H1 (cell line): ENCODE measurements at regions not wholly inside any gene's neighbourhood (a gene's known extent, or its start where the extent isn't known, plus 50 kb on each side); places are given as distances from the start of the nearest gene placed in this dataset.

Experiments used
- TF ChIP-seq, protein P1 (sequence below): fragments of 300-600 bp; sonication (generic); IDR thresholded peaks from 2 replicates; pipeline ENCODE4 v1.7.1; 2012; ENCODE audit warnings: low read length, moderate library complexity, mild to moderate bottlenecking, inconsistent platforms; ENCODE audit not compliant: insufficient replicate concordance

DNA sequence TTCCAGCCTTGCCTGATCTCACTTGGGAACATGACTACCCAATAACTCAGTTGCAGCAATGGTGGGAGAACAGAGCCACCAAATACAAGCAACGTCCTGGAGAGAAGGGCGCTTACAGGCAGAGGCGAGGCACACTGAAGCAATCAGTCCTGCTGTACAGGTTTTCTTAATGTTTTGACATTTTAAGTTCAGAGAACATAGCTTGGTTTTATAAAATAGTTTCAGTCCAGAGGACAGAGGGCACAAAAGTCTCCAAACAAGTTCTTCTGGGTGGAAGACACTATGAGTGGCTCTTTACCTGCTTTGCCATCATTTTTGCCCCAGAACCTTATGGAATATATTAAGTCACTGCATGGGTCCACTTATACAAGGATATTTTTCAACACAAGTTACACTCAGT, 103.4 kb upstream of the KCNG1 start (continued):
- TF ChIP-seq, protein P1, sequence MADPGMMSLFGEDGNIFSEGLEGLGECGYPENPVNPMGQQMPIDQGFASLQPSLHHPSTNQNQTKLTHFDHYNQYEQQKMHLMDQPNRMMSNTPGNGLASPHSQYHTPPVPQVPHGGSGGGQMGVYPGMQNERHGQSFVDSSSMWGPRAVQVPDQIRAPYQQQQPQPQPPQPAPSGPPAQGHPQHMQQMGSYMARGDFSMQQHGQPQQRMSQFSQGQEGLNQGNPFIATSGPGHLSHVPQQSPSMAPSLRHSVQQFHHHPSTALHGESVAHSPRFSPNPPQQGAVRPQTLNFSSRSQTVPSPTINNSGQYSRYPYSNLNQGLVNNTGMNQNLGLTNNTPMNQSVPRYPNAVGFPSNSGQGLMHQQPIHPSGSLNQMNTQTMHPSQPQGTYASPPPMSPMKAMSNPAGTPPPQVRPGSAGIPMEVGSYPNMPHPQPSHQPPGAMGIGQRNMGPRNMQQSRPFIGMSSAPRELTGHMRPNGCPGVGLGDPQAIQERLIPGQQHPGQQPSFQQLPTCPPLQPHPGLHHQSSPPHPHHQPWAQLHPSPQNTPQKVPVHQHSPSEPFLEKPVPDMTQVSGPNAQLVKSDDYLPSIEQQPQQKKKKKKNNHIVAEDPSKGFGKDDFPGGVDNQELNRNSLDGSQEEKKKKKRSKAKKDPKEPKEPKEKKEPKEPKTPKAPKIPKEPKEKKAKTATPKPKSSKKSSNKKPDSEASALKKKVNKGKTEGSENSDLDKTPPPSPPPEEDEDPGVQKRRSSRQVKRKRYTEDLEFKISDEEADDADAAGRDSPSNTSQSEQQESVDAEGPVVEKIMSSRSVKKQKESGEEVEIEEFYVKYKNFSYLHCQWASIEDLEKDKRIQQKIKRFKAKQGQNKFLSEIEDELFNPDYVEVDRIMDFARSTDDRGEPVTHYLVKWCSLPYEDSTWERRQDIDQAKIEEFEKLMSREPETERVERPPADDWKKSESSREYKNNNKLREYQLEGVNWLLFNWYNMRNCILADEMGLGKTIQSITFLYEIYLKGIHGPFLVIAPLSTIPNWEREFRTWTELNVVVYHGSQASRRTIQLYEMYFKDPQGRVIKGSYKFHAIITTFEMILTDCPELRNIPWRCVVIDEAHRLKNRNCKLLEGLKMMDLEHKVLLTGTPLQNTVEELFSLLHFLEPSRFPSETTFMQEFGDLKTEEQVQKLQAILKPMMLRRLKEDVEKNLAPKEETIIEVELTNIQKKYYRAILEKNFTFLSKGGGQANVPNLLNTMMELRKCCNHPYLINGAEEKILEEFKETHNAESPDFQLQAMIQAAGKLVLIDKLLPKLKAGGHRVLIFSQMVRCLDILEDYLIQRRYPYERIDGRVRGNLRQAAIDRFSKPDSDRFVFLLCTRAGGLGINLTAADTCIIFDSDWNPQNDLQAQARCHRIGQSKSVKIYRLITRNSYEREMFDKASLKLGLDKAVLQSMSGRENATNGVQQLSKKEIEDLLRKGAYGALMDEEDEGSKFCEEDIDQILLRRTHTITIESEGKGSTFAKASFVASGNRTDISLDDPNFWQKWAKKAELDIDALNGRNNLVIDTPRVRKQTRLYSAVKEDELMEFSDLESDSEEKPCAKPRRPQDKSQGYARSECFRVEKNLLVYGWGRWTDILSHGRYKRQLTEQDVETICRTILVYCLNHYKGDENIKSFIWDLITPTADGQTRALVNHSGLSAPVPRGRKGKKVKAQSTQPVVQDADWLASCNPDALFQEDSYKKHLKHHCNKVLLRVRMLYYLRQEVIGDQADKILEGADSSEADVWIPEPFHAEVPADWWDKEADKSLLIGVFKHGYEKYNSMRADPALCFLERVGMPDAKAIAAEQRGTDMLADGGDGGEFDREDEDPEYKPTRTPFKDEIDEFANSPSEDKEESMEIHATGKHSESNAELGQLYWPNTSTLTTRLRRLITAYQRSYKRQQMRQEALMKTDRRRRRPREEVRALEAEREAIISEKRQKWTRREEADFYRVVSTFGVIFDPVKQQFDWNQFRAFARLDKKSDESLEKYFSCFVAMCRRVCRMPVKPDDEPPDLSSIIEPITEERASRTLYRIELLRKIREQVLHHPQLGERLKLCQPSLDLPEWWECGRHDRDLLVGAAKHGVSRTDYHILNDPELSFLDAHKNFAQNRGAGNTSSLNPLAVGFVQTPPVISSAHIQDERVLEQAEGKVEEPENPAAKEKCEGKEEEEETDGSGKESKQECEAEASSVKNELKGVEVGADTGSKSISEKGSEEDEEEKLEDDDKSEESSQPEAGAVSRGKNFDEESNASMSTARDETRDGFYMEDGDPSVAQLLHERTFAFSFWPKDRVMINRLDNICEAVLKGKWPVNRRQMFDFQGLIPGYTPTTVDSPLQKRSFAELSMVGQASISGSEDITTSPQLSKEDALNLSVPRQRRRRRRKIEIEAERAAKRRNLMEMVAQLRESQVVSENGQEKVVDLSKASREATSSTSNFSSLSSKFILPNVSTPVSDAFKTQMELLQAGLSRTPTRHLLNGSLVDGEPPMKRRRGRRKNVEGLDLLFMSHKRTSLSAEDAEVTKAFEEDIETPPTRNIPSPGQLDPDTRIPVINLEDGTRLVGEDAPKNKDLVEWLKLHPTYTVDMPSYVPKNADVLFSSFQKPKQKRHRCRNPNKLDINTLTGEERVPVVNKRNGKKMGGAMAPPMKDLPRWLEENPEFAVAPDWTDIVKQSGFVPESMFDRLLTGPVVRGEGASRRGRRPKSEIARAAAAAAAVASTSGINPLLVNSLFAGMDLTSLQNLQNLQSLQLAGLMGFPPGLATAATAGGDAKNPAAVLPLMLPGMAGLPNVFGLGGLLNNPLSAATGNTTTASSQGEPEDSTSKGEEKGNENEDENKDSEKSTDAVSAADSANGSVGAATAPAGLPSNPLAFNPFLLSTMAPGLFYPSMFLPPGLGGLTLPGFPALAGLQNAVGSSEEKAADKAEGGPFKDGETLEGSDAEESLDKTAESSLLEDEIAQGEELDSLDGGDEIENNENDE, result no peak
